ENCODE measurements at regions not wholly inside any gene's neighbourhood (a gene's known extent, or its start where the extent isn't known, plus 50 kb on each side); places are given as distances from the start of the nearest gene placed in this dataset.

DNA sequence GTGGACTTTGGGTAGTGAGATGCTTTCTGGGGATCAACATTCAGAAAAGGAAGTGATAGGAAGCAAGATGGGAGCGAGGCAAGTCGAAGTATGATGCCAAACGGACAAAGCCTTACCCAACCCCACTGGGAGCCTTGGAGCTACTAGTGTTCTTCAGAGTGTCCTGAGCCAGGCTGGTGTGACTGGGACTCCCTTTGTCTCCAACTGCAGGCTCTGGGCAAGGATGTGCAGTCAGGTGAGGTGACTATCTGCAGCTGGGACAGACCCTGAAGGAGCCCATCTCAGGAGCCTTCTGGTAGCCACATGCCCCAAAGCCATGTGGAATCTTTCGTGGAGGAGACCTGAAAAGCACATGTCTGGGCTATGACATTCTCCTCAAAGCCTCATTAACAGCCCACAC is 360.6 kb downstream of the MTRR start:
- TF ChIP-seq, protein P1, sequence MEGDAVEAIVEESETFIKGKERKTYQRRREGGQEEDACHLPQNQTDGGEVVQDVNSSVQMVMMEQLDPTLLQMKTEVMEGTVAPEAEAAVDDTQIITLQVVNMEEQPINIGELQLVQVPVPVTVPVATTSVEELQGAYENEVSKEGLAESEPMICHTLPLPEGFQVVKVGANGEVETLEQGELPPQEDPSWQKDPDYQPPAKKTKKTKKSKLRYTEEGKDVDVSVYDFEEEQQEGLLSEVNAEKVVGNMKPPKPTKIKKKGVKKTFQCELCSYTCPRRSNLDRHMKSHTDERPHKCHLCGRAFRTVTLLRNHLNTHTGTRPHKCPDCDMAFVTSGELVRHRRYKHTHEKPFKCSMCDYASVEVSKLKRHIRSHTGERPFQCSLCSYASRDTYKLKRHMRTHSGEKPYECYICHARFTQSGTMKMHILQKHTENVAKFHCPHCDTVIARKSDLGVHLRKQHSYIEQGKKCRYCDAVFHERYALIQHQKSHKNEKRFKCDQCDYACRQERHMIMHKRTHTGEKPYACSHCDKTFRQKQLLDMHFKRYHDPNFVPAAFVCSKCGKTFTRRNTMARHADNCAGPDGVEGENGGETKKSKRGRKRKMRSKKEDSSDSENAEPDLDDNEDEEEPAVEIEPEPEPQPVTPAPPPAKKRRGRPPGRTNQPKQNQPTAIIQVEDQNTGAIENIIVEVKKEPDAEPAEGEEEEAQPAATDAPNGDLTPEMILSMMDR (IDR thresholded peaks at IDR 0.05; ENCODE audit: low read length, missing control alignments): no peak
- H3K4me3 ChIP-seq (replicated peaks; ENCODE audit: low read depth, low read length): no peak overlapping the region
- no peak for DNase-seq (ENCODE audit: low read depth)

DNA sequence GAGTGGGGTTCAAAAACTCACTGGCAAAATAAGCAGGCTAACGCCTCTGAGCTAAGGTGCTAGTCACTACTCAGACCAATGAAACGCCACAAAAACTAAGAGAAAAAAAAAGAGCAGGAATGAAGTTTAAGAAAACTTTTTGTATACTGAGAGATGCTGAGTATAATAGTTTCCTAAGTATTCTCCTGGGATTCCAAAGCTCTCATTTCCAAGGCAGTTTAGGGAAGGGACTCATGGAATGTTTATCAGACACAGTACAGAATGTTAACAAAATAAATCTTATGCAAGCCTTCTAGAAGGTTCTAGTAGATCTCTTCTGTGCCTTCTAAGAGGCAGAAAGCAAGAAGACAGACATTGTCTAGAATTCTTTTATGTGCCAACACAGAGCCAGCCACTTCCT is 361.9 kb downstream of the MTRR start:
- TF ChIP-seq, protein P1 (IDR thresholded peaks at IDR 0.05; ENCODE audit: low read length, missing control alignments): no peak
- no peak overlapping the region for H3K4me3 ChIP-seq (replicated peaks; ENCODE audit: low read depth, low read length)
- DNase-seq (ENCODE audit: low read depth): no peak

DNA sequence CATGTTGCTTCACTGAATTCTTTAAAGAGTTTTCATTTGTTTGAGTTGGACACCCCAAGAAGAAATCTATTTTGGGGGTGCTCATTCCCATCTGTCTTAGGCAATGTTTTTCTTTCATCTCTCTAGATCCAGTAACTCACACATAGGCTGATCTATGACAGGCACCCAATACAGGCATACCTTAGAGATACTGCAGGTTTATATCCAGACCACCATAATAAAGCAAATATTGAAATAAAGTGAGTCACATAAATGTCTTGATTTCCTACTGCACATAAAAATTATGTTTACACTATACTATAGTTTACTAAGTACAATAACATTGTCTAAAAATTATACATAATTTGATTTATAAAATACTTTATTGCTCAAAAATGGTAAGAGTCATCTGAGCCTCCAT is 364.5 kb downstream of the MTRR start:
- no peak for DNase-seq (ENCODE audit: low read depth)
- H3K4me3 ChIP-seq (replicated peaks; ENCODE audit: low read depth, low read length): no peak overlapping the region
- TF ChIP-seq, protein P1 (IDR thresholded peaks at IDR 0.05; ENCODE audit: low read length, missing control alignments): no peak

DNA sequence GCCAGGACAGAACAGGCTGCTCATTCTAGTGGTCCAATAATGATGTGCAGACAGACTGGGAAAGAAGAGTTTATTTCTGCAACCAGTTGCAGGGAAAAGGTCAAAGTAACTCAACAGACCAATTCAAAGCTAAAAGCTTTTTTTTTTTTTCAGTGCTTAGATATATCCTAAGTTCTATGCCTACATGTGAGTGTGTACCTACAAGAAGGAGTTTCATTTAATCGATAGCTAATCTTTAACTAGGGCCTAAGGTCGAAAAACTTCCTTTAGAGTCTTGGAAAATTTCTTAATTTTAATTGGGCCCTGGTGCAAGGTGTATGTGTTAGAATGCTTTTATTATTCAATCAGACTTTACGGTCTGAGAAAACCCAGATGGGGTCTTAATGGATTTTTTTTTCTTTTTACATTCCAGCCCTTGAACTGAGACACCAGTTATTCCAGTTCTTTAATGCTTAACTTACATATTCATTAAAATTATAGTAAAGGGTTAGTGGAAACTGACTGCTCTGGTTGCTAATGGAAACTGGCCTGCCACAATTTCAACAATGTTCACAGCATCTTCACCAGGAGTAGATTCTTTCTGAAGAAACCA is 365.3 kb downstream of the MTRR start:
- DNase-seq (ENCODE audit: low read depth): no peak
- TF ChIP-seq, protein P1 (IDR thresholded peaks at IDR 0.05; ENCODE audit: low read length, missing control alignments): no peak
- no peak overlapping the region for H3K4me3 ChIP-seq (replicated peaks; ENCODE audit: low read depth, low read length)

DNA sequence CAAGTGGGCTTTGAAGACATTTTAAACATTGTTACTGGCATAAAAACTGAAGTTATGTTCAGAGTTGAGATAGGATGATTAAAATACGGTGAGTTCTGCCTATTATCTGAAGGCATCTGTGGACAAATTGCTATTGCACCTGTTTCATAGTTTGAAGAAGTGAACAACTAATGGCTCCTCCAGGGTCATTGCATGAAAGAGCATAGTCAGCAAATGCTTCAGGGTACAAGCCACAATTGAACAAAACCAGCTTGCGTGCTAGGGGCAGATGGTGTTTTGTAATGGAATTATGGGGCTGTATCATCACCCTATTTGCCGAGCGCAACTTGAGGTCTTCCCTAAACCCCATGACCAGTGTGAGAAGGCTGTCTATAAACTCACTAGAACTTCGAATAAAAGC is 369.1 kb downstream of the MTRR start:
- TF ChIP-seq, protein P1 (IDR thresholded peaks at IDR 0.05; ENCODE audit: low read length, missing control alignments): no peak
- DNase-seq (ENCODE audit: low read depth): no peak
- H3K4me3 ChIP-seq (replicated peaks; ENCODE audit: low read depth, low read length): no peak overlapping the region

DNA sequence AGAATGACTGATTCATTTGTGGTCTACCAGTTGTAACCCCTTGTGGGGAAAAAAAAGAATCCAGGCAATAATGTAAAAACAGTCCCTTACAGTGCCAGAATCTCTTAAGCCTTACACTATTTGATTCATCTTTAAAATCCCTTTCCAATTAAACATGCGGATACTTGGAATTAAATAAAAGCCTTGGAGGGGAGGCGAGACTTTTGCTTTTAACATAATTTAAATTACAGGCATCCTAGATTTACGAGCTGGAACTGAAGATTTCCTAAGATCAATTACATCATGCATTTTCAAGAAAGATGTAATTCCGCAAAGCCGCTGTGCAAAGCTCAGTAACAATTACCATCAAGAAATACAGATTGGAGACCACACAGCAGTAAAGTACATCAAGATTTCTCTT is 370.2 kb downstream of the MTRR start:
- no peak overlapping the region for H3K4me3 ChIP-seq (replicated peaks; ENCODE audit: low read depth, low read length)
- TF ChIP-seq, protein P1 (IDR thresholded peaks at IDR 0.05; ENCODE audit: low read length, missing control alignments): no peak
- DNase-seq (ENCODE audit: low read depth): no peak

DNA sequence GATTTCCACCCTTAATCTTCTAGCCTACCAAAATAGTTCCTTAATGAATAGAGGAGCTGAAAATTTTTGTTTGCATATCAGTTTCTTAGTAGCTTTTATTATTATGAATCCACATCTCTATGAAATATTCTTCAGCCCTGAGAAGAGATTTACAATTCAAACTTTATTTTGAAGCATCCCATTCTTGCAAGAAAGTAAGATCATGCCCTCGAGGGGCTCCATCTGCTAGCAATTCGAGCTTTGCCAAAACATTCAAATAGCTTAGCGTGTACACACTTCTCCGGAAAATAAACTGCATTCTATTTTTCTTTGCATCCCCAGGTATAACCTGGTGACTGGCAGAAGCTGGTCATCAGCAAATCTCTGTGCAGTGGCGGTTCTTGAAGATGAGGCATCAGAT is 370.7 kb downstream of the MTRR start:
- DNase-seq (ENCODE audit: low read depth): no peak
- TF ChIP-seq, protein P1 (IDR thresholded peaks at IDR 0.05; ENCODE audit: low read length, missing control alignments): no peak
- H3K4me3 ChIP-seq (replicated peaks; ENCODE audit: low read depth, low read length): no peak overlapping the region

All from fibroblast of pulmonary artery (primary cell).